HCT116 (cell line): ENCODE measurements at regions not wholly inside any gene's neighbourhood (a gene's known extent, or its start where the extent isn't known, plus 50 kb on each side); places are given as distances from the start of the nearest gene placed in this dataset.

Source experiments
- ATAC-seq: fragments of 200-7000 bp; cut with Tn5 transposase; 2 replicates; pipeline ENCODE4 v1.9.1; 2020; ENCODE audit warnings: mild to moderate bottlenecking, moderate library complexity
- BruUV-seq: library from RNA; stranded (reverse); fragments of 400-500 nt; replicated peaks from 2 replicates; lab custom pipeline; 2021; lab: Mats Ljungman, UMichigan
- CTCF ChIA-PET: fragments of 300-600 bp; sonication (Branson Sonifier 250); formaldehyde crosslinking; loops from one replicate; lab custom pipeline; 2021; ENCODE audit warnings: antibody characterized with exemption; lab: Charles Lee
- POLR2A ChIA-PET: fragments of 300-600, 350-600 bp; sonication (Branson Sonifier 250); formaldehyde crosslinking; loops from one replicate; lab custom pipeline; 2021; ENCODE audit warnings: antibody characterized with exemption; lab: Charles Lee
- RAD21 ChIA-PET, 2 experiments: fragments of 300-600 bp; sonication (Branson Sonifier 250); formaldehyde crosslinking; loops; one replicate each; lab custom pipeline; 2023; ENCODE audit warnings: low total read pairs in 2 of 2; ENCODE audit not compliant: uncharacterized antibody in 2 of 2, unreplicated experiment in 2 of 2, low non-redundant PET in 1 of 2; lab: Charles Lee
- DNase-seq: peaks from one replicate; pipeline ENCODE4 v3.0.0-alpha.2; 2010; ENCODE audit warnings: low read depth, low spot score
- H2AFZ ChIP-seq: fragments of 200-600 bp; shearing (Covaris generic), sonication (generic); 2 replicates; pipeline ENCODE4 v1.6.1; 2017; ENCODE audit warnings: low read depth, mixed run types, mixed read lengths, antibody characterized with exemption, low read length; ENCODE audit not compliant: poor library complexity, severe bottlenecking
- H3K27ac ChIP-seq: 2 replicates; pipeline ENCODE4 v1.5.1; 2012; ENCODE audit warnings: low read depth, low read length
- H3K27me3 ChIP-seq: fragments of 200-600 bp; sonication (generic); 2 replicates; pipeline ENCODE4 v1.6.1; 2016; ENCODE audit warnings: mixed run types, low read length, mixed read lengths; ENCODE audit not compliant: insufficient read depth
- H3K36me3 ChIP-seq, 2 experiments: fragments of 200-500 bp in 1 of 2; fragments of 200-600 bp in 1 of 2; sonication (Bioruptor generic) in 1 of 2; sonication (generic) in 1 of 2; 2 replicates each; pipeline versions ENCODE4 v1.5.1 to v1.6.1; 2014 to 2016; ENCODE audit warnings: low read length in 2 of 2, inconsistent platforms in 1 of 2, mixed read lengths in 1 of 2, mixed run types in 1 of 2; ENCODE audit not compliant: insufficient read depth in 2 of 2, control insufficient read depth in 1 of 2
- H3K4me1 ChIP-seq, 2 experiments: fragments of 200-600 bp in 1 of 2; sonication (generic) in 1 of 2; 2 replicates each; pipeline versions ENCODE4 v1.5.1 to v1.6.1; 2012 to 2017; ENCODE audit warnings: low read length in 2 of 2, inconsistent platforms in 1 of 2, mild to moderate bottlenecking in 1 of 2, mixed read lengths in 1 of 2, mixed run types in 1 of 2, moderate library complexity in 1 of 2; ENCODE audit not compliant: insufficient read depth in 2 of 2, control insufficient read depth in 1 of 2
- H3K4me2 ChIP-seq: fragments of 200-600 bp; sonication (generic); 2 replicates; pipeline ENCODE4 v1.6.1; 2017; ENCODE audit warnings: mixed run types, low read length, mixed read lengths
- H3K4me3 ChIP-seq, 2 experiments: fragments of 200-600 bp in 1 of 2; sonication (generic) in 1 of 2; replicated peaks in 1 of 2; 2 replicates each; pipeline ENCODE4 v1.5.1; 2011 to 2016; ENCODE audit warnings: low read length in 2 of 2, control low read depth in 1 of 2, low read depth in 1 of 2, mild to moderate bottlenecking in 1 of 2, mixed read lengths in 1 of 2, mixed run types in 1 of 2
- H3K79me2 ChIP-seq: fragments of 200-600 bp; sonication (generic); 2 replicates; pipeline ENCODE4 v1.6.1; 2017; ENCODE audit warnings: mild to moderate bottlenecking, mixed run types, low read length, moderate library complexity, mixed read lengths; ENCODE audit not compliant: insufficient read depth
- H3K9ac ChIP-seq: fragments of 200-600 bp; sonication (generic); 2 replicates; pipeline ENCODE4 v1.6.1; 2016; ENCODE audit warnings: low read length, mixed read lengths
- H3K9me2 ChIP-seq: fragments of 200-600 bp; sonication (generic), shearing (Covaris generic); 2 replicates; pipeline ENCODE4 v1.6.1; 2017; ENCODE audit warnings: mixed run types, mild to moderate bottlenecking, moderate library complexity; ENCODE audit not compliant: insufficient read depth
- H3K9me3 ChIP-seq, 2 experiments: fragments of 200-500 bp in 1 of 2; fragments of 200-600 bp in 1 of 2; sonication (Bioruptor generic) in 1 of 2; sonication (generic) in 1 of 2; 2 replicates each; pipeline ENCODE4 v1.6.1; 2014 to 2017; ENCODE audit warnings: low read length in 2 of 2, mixed read lengths in 2 of 2, inconsistent platforms in 1 of 2, low read depth in 1 of 2, mild to moderate bottlenecking in 1 of 2, mixed run types in 1 of 2, moderate library complexity in 1 of 2; ENCODE audit not compliant: control insufficient read depth in 1 of 2, insufficient read depth in 1 of 2
- H4K20me1 ChIP-seq: fragments of 200-600 bp; sonication (generic), shearing (Covaris generic); 2 replicates; pipeline ENCODE4 v1.6.1; 2017; ENCODE audit warnings: mixed run types, mild to moderate bottlenecking, moderate library complexity; ENCODE audit not compliant: insufficient read depth
- JUND ChIP-seq: IDR thresholded peaks from 2 replicates; pipeline ENCODE4 v1.6.1; 2012
- RAD21 ChIP-seq: IDR thresholded peaks from 2 replicates; pipeline ENCODE4 v1.6.1; 2012; ENCODE audit warnings: low read depth, mild to moderate bottlenecking
- SIN3A ChIP-seq: IDR thresholded peaks from 2 replicates; pipeline ENCODE4 v1.6.1; 2012; ENCODE audit warnings: low read depth
- ZNF274 ChIP-seq: fragments of 200-500 bp; sonication (Bioruptor generic); IDR thresholded peaks from 2 replicates; pipeline ENCODE4 v1.6.1; 2014; ENCODE audit warnings: mild to moderate bottlenecking, low read depth, low read length, inconsistent platforms
- intact Hi-C: fragments of 100-400 bp; cut with micrococcal nuclease; formaldehyde crosslinking; loops from 2 replicates; pipeline ENCODE4 v1.10.0; 2022
- TF ChIP-seq, protein P1 (sequence below): IDR thresholded peaks from 2 replicates; pipeline ENCODE4 v1.6.1; 2012; ENCODE audit warnings: low read depth
- TF ChIP-seq, protein P2 (sequence below), 3 experiments: fragments of 200-600 bp in 1 of 3; sonication (generic) in 1 of 3; IDR thresholded peaks in 2 of 3; conservative IDR thresholded peaks in 1 of 3; 2 replicates each; pipeline ENCODE4 v1.5.1; 2012 to 2017; ENCODE audit warnings: low read depth in 2 of 3, low read length in 2 of 3, antibody characterized with exemption in 1 of 3, borderline replicate concordance in 1 of 3, control low read depth in 1 of 3, mild to moderate bottlenecking in 1 of 3, mixed read lengths in 1 of 3, mixed run types in 1 of 3, moderate library complexity in 1 of 3; ENCODE audit not compliant: insufficient read depth in 1 of 3

DNA sequence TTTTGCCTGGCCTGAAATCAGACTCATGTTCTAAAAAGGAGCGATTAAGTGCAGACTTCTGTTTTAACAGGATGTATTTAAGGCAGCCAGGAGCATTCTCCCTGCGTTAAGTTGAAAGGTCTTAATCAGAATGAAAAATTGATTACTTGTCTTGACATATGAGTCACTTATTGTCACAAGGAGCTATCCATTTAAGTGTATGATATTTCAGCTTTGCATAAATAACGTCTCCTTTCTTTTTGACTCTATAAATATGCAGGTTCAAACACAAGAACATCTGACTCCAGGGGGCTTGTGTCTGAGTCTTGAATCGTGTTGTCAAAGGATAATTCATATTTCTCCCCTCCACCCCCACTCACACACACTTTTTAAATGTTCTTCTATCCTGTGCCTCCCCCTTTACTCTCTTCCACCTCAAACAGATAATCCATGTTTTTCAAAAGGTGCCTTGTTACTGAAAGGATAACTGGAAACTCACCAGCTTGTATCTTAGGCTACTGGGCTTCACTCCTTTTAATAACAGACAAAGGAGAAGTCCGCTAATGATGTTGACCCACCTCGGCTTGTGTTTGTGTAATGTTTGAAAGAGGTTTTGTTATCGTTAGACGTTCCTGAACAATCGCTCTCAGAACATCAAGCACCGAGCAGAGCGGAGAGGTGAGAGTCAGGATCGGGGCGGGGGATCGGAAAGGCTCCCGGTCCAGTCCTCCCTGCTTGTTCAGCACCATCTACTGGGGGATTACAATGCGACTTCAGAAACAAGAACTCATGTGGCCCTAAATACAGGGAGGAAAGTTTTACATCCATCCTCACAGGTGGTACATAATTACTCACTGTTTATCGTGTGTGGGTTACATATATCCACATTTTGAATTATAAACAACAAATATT lies 107.5 kb upstream of the RPL34 start:
- Histone ChIP-seq H3K4me1 (no peaks in the 10 kb centered on the region), H3K79me2 (no peaks in the 10 kb centered on the region), H4K20me1 (no peaks in the 10 kb centered on the region)
- 0 out of 2 replicates have a peak, but pooled peaks have one; percentile 38 for ATAC-seq
- ChIA-PET POLR2A (no interaction called here), RAD21 (no interaction called here)
- TF ChIP-seq, protein P1, sequence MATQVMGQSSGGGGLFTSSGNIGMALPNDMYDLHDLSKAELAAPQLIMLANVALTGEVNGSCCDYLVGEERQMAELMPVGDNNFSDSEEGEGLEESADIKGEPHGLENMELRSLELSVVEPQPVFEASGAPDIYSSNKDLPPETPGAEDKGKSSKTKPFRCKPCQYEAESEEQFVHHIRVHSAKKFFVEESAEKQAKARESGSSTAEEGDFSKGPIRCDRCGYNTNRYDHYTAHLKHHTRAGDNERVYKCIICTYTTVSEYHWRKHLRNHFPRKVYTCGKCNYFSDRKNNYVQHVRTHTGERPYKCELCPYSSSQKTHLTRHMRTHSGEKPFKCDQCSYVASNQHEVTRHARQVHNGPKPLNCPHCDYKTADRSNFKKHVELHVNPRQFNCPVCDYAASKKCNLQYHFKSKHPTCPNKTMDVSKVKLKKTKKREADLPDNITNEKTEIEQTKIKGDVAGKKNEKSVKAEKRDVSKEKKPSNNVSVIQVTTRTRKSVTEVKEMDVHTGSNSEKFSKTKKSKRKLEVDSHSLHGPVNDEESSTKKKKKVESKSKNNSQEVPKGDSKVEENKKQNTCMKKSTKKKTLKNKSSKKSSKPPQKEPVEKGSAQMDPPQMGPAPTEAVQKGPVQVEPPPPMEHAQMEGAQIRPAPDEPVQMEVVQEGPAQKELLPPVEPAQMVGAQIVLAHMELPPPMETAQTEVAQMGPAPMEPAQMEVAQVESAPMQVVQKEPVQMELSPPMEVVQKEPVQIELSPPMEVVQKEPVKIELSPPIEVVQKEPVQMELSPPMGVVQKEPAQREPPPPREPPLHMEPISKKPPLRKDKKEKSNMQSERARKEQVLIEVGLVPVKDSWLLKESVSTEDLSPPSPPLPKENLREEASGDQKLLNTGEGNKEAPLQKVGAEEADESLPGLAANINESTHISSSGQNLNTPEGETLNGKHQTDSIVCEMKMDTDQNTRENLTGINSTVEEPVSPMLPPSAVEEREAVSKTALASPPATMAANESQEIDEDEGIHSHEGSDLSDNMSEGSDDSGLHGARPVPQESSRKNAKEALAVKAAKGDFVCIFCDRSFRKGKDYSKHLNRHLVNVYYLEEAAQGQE, result no peak
- TF ChIP-seq, protein P2, sequence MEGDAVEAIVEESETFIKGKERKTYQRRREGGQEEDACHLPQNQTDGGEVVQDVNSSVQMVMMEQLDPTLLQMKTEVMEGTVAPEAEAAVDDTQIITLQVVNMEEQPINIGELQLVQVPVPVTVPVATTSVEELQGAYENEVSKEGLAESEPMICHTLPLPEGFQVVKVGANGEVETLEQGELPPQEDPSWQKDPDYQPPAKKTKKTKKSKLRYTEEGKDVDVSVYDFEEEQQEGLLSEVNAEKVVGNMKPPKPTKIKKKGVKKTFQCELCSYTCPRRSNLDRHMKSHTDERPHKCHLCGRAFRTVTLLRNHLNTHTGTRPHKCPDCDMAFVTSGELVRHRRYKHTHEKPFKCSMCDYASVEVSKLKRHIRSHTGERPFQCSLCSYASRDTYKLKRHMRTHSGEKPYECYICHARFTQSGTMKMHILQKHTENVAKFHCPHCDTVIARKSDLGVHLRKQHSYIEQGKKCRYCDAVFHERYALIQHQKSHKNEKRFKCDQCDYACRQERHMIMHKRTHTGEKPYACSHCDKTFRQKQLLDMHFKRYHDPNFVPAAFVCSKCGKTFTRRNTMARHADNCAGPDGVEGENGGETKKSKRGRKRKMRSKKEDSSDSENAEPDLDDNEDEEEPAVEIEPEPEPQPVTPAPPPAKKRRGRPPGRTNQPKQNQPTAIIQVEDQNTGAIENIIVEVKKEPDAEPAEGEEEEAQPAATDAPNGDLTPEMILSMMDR (IDR thresholded peaks at IDR 0.05 in 2 of 3, conservative IDR thresholded peaks at IDR 0.05 in 1 of 3; ENCODE audit: borderline replicate concordance in 1 of 3, insufficient read depth in 1 of 3, low read depth in 2 of 3, low read length in 2 of 3), result 0 out of 6 replicates have a peak, but pooled peaks of 1 of the 3 experiments have one; percentile 14
- TF ChIP-seq RAD21, result peak; percentile 41
- TF ChIP-seq ZNF274, result no peak
- no peak for TF ChIP-seq JUND
- TF ChIP-seq SIN3A, result no peak
- TF ChIP-seq, all 23 proteins: peak for 2
- DNase-seq, result no peak
- H3K4me2 ChIP-seq, result no peak overlapping the region
- CTCF ChIA-PET, result no interaction called here
- no TSS peak for BruUV-seq
- H3K4me3 ChIP-seq, result no peak overlapping the region
- H3K9me2 ChIP-seq, result no peaks in the 10 kb centered on the region
- no peak overlapping the region for H3K9ac ChIP-seq
- H2AFZ ChIP-seq, result no peak overlapping the region
- no peaks in the 10 kb centered on the region for H3K9me3 ChIP-seq
- no peaks in the 10 kb centered on the region for H3K36me3 ChIP-seq
- intact Hi-C loops, result no loop called here
- H3K27me3 ChIP-seq, result peaks cover 20% of the 10 kb centered on the region
- H3K27ac ChIP-seq, result no peak overlapping the region
